ENCODE measurements at regions not wholly inside any gene's neighbourhood (a gene's known extent, or its start where the extent isn't known, plus 50 kb on each side); places are given as distances from the start of the nearest gene placed in this dataset.
"Not testable (repeated sequence)": the region's sequence is repeated elsewhere in the genome, so short reads cannot be mapped to it uniquely, and the experiment has no call there.

GRCh38 chr2:111418091-111418875 lies 297.6 kb downstream of the BCL2L11 start:
- TF ChIP-seq, protein P1, sequence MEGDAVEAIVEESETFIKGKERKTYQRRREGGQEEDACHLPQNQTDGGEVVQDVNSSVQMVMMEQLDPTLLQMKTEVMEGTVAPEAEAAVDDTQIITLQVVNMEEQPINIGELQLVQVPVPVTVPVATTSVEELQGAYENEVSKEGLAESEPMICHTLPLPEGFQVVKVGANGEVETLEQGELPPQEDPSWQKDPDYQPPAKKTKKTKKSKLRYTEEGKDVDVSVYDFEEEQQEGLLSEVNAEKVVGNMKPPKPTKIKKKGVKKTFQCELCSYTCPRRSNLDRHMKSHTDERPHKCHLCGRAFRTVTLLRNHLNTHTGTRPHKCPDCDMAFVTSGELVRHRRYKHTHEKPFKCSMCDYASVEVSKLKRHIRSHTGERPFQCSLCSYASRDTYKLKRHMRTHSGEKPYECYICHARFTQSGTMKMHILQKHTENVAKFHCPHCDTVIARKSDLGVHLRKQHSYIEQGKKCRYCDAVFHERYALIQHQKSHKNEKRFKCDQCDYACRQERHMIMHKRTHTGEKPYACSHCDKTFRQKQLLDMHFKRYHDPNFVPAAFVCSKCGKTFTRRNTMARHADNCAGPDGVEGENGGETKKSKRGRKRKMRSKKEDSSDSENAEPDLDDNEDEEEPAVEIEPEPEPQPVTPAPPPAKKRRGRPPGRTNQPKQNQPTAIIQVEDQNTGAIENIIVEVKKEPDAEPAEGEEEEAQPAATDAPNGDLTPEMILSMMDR (IDR thresholded peaks at IDR 0.05) = not testable (repeated sequence)
- TF ChIP-seq SIN3A (IDR thresholded peaks at IDR 0.05; ENCODE audit: borderline replicate concordance, insufficient read depth, low read depth, low read length) = not testable (repeated sequence)
